GM10248 (cell line): ENCODE measurements at regions not wholly inside any gene's neighbourhood (a gene's known extent, or its start where the extent isn't known, plus 50 kb on each side); places are given as distances from the start of the nearest gene placed in this dataset.

Experiments used
- CTCF ChIA-PET: fragments of 300-600 bp; sonication (Branson Sonifier 250); formaldehyde crosslinking; extraction: SDS; loops from one replicate; lab custom pipeline; 2021; ENCODE audit warnings: antibody characterized with exemption; lab: Yijun Ruan, JAX
- POLR2A ChIA-PET: fragments of 350-650 bp; sonication (Branson Sonifier 250); formaldehyde crosslinking; extraction: SDS; loops from one replicate; lab custom pipeline; 2020; ENCODE audit warnings: antibody characterized with exemption; lab: Yijun Ruan, JAX
- DNase-seq: peaks from one replicate; pipeline ENCODE4 v3.0.0; 2012; ENCODE audit errors: extremely low spot score
- TF ChIP-seq, protein P1 (sequence below): IDR thresholded peaks from 2 replicates; pipeline ENCODE4 v1.5.1; 2012; ENCODE audit warnings: mild to moderate bottlenecking, low read depth; ENCODE audit errors: extremely low read depth, missing control alignments, control extremely low read depth

DNA sequence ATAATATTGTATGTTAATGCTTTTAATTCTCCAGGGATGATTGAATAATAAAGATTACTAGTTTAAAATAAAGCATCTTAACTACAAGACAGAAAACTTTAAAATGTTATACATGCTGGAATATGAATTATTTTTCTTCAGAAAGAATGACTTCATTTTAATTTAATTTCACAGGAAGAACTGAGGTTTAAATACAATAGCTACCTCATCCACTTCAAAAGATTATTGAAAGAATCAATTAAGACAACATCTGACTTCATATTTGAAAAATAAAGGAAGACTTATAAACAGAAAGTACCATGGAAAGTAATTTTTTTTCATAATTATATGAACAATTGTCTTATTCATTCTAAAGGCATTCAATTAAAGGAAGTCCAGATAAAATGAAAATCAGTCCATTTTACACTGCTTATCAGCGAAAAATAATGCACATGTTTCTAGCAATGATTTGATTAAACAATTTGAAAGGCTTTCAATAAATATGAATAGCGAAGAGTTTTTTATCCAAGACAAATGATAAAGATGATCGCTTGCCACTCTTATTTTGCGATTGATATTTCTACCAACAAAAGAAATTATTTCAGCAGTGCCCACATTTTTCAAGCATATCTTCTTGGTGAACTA is 368.5 kb upstream of the OPRM1 start:
- TF ChIP-seq, protein P1, sequence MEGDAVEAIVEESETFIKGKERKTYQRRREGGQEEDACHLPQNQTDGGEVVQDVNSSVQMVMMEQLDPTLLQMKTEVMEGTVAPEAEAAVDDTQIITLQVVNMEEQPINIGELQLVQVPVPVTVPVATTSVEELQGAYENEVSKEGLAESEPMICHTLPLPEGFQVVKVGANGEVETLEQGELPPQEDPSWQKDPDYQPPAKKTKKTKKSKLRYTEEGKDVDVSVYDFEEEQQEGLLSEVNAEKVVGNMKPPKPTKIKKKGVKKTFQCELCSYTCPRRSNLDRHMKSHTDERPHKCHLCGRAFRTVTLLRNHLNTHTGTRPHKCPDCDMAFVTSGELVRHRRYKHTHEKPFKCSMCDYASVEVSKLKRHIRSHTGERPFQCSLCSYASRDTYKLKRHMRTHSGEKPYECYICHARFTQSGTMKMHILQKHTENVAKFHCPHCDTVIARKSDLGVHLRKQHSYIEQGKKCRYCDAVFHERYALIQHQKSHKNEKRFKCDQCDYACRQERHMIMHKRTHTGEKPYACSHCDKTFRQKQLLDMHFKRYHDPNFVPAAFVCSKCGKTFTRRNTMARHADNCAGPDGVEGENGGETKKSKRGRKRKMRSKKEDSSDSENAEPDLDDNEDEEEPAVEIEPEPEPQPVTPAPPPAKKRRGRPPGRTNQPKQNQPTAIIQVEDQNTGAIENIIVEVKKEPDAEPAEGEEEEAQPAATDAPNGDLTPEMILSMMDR, result no peak

DNA sequence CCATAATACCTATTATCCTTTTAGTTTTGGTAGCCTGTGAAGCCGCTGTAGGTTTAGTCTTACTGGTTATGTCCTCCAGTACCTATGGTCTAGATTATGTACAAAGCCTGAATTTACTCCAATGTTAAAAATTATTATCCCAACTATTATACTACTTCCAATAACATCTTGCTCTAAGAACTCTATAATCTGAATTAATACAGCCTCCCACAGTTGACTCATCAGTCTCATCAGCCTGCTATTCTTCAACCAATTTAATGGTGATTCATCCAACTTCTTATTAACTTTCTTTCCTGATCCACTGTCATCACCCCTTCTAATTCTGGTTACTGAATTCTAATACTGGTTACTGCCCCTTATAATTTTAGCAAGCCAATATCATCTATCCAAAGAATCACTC is 370.3 kb upstream of the OPRM1 start:
- TF ChIP-seq, protein P1, result no peak
- POLR2A ChIA-PET, result no interaction called here
- CTCF ChIA-PET, result no interaction called here
- DNase-seq, result no peak

More for the DNA sequence above, 368.5 kb upstream of the OPRM1 start:
- ChIA-PET POLR2A (no interaction called here), CTCF (no interaction called here)
- DNase-seq, result no peak

DNA sequence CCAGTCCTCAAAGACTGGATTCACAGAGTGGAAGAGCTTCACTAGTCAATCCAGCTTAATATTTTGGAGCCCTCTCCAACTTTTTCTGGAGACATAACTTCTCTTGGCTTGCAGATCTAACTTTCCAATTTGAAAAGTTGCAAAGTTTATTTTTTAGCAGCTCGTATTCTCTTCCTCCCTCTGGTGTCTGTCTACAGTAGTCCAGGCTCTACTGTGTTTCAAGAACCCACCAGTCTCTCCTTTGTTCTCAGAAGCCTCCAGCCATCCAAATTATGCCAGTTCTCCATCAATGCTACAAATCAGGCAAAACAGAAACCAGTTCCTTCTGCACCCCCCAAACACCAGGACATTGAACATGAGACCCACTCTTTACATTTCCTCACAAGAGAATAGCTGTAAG is 376.1 kb upstream of the OPRM1 start:
- TF ChIP-seq, protein P1, result no peak
- CTCF ChIA-PET, result interaction anchor here (1.1 to 1.7 kb wide), 3 partner anchors 9 to 50 kb away, joined by 3 to 9 read pairs (median 6); no protein-coding TSS in a partner anchor
- no peak for DNase-seq
- POLR2A ChIA-PET, result no interaction called here

DNA sequence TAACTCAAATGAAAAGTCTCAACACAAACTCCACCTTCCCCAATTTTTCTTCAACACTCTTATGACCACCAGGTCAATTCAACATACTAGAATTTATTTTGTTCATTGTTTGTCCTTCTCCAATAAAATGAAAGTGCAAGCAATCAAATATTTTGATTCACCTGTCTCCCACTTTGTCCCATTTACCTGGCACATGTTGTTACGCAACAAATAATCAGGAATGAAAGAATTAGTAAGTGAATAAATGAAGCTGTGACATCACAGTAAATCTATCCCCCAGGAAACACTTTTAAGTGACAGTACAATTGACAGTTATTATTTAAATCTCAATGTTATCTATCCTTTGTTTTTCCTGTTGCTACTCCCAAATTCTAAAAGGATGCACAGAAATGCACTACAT is 393.7 kb upstream of the OPRM1 start:
- TF ChIP-seq, protein P1, result no peak
- no peak for DNase-seq
- ChIA-PET CTCF (no interaction called here), POLR2A (no interaction called here)

DNA sequence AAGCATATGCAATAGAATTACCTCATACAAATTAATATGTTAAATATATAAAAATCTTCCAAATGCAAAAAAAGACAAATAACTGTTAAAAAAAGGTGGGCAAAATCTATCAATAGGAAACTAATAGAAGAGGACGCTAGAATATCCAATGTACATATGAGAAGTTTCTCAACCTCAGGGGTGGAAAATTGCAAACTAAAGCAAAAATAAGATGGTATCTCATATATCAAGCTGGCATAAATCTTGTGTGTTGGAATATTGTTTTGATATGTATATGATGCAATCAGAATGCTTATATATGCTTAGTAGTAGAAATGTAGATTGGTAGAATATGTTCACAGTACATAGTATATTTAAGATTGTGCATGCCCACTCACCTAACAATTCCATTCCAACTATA is 395.0 kb upstream of the OPRM1 start:
- TF ChIP-seq, protein P1, result no peak
- no peak for DNase-seq
- ChIA-PET CTCF (no interaction called here), POLR2A (no interaction called here)

DNA sequence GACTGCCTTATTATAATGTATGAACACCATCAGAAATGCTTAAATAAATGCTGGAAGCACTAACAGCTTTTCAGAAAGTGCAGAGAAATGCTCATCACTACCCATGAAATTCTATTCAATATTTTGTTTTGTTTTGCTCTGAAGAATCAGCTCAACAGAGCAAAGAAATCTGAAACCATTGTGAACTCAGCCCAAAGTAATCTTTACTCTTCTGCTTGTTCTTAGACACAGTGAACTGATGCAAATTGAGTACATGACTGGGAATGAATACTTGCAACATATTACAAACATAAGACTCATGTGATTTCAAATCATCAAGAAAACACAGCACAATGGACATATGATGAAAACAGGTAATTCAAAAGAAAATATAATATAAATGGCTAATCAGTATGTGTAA is 404.6 kb upstream of the OPRM1 start:
- ChIA-PET CTCF (no interaction called here), POLR2A (no interaction called here)
- no peak for DNase-seq
- TF ChIP-seq, protein P1, result no peak
